ENCODE measurements at regions not wholly inside any gene's neighbourhood (a gene's known extent, or its start where the extent isn't known, plus 50 kb on each side); places are given as distances from the start of the nearest gene placed in this dataset.

DNA sequence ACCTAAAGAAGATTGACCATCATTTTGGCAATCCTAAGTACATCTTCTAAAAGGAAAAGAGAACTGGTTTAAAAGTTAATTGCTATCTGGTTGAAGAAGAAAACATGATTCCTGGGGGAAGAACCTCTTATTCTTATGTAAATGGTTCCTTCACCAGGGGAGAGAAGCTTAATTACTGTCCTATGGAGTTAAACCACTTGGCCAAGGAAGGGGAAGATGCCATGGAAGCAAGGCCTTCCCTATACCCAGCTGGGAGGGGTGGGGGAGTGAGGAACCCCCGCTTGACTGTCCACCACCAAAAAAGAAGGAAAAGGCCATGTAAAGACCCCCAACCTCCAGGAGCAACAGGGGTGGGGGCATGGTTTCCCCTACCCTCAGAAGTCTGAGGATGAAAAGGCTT, 962.1 kb downstream of the GRIK2 start:
- Histone ChIP-seq H3K4me3 (no peak overlapping the region), H3K4me1 (replicated peaks in 1 of 2) (no peaks in the 10 kb centered on the region), H3K36me3 (replicated peaks in 1 of 2) (no peaks in the 10 kb centered on the region), H3K27me3 (no peaks in the 10 kb centered on the region), H3K9me3 (replicated peaks in 1 of 3) (no peaks in the 10 kb centered on the region), H3K27ac (no peak overlapping the region)
- TF ChIP-seq POLR2A (IDR thresholded peaks at IDR 0.05) = no peak
- TF ChIP-seq, protein P1, sequence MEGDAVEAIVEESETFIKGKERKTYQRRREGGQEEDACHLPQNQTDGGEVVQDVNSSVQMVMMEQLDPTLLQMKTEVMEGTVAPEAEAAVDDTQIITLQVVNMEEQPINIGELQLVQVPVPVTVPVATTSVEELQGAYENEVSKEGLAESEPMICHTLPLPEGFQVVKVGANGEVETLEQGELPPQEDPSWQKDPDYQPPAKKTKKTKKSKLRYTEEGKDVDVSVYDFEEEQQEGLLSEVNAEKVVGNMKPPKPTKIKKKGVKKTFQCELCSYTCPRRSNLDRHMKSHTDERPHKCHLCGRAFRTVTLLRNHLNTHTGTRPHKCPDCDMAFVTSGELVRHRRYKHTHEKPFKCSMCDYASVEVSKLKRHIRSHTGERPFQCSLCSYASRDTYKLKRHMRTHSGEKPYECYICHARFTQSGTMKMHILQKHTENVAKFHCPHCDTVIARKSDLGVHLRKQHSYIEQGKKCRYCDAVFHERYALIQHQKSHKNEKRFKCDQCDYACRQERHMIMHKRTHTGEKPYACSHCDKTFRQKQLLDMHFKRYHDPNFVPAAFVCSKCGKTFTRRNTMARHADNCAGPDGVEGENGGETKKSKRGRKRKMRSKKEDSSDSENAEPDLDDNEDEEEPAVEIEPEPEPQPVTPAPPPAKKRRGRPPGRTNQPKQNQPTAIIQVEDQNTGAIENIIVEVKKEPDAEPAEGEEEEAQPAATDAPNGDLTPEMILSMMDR (IDR thresholded peaks at IDR 0.05) = no peak
- no peak for DNase-seq
- intact Hi-C loops (cut with DNase I) = no loop called here
- 64 to 75% (median 71%) methylated on average over 1 of the region's 1 CpG for WGBS, 4 donors

DNA sequence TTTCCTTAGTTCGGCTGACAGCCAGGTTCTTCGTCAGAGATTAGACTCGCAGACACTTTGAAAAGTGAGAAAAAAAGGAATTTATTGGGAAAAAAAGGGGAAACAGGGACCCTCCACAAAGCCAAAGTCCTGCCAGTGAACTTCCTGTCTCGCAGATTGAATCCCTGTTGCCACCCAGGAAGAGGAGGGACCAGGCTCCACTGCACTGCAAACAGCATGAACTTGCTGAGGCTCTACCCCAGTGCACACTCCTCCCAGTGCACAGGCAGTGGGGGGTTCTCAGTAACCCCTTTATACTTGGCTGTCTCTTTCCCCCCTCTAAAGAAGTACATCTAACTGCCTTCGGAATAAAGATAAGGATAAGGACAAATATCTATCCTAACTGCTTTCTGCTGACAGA, 959.0 kb downstream of the GRIK2 start:
- intact Hi-C loops (cut with DNase I) = no loop called here
- Histone ChIP-seq H3K27me3 (no peaks in the 10 kb centered on the region), H3K9me3 (replicated peaks in 1 of 3) (no peaks in the 10 kb centered on the region), H3K27ac (no peak overlapping the region), H3K36me3 (replicated peaks in 1 of 2) (no peaks in the 10 kb centered on the region), H3K4me3 (no peak overlapping the region), H3K4me1 (replicated peaks in 1 of 2) (no peaks in the 10 kb centered on the region)
- 65 to 74% (median 68%) methylated on average over 5 of the region's 5 CpGs for WGBS, 4 donors
- TF ChIP-seq POLR2A (IDR thresholded peaks at IDR 0.05) = no peak
- TF ChIP-seq, protein P1 (IDR thresholded peaks at IDR 0.05) = no peak
- no peak for DNase-seq

DNA sequence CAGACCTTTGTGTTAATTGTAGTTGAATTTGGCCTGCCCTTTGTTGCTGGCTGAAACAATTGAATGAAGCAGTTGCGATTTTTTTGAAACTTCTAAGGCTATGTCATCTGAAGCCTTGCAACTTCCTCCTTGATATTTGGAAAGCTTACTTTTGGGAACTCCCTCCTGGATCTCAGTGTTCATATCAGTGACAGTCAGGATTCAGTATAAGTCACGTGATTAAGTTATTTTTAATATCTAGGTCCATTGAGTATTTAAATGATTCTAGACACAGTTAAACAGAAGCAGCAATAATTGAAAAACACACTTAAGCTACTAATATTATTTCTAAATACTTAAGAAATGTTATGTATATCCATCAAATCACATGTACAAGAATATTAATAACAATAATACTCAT, 951.3 kb downstream of the GRIK2 start:
- no peak overlapping the region for H3K27ac ChIP-seq
- no peaks in the 10 kb centered on the region for H3K9me3 ChIP-seq (replicated peaks in 1 of 3)
- H3K4me1 ChIP-seq (replicated peaks in 1 of 2) = no peaks in the 10 kb centered on the region
- intact Hi-C loops (cut with DNase I) = no loop called here
- TF ChIP-seq, protein P1 (IDR thresholded peaks at IDR 0.05) = no peak
- no peak for TF ChIP-seq POLR2A (IDR thresholded peaks at IDR 0.05)
- WGBS, 4 donors = 71 to 81% (median 78%) methylated on average over 2 of the region's 2 CpGs
- no peak overlapping the region for H3K4me3 ChIP-seq
- H3K27me3 ChIP-seq = no peaks in the 10 kb centered on the region
- H3K36me3 ChIP-seq (replicated peaks in 1 of 2) = no peaks in the 10 kb centered on the region
- DNase-seq = no peak

DNA sequence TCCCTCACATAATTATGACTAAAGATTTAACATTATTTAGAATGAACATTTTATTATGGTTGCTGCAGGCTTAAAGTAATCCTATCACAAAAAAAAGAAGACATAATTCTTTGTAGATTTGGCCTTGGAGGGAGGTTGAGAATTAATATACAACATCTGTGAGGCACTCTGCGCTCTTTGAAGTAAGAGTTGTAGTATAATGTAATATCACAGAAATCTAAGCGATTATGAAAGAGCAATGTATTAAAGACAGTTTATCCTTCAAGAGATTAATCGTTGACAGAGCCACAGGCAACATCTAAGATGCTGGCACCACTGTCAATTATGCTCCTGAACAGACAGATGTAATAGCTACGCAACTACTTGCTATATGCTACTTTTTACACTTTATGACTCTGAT, 946.8 kb downstream of the GRIK2 start:
- no peaks in the 10 kb centered on the region for H3K36me3 ChIP-seq (replicated peaks in 1 of 2)
- DNase-seq = no peak
- 38 to 47% (median 40%) methylated on average over 4 of the region's 4 CpGs for WGBS, 4 donors
- no peak overlapping the region for H3K4me3 ChIP-seq
- TF ChIP-seq POLR2A (IDR thresholded peaks at IDR 0.05) = no peak
- TF ChIP-seq, protein P1 (IDR thresholded peaks at IDR 0.05) = no peak
- H3K27ac ChIP-seq = no peak overlapping the region
- intact Hi-C loops (cut with DNase I) = no loop called here
- no peaks in the 10 kb centered on the region for H3K9me3 ChIP-seq (replicated peaks in 1 of 3)
- no peaks in the 10 kb centered on the region for H3K27me3 ChIP-seq
- H3K4me1 ChIP-seq (replicated peaks in 1 of 2) = no peaks in the 10 kb centered on the region
